Keratinocyte (primary cell): ENCODE measurements at regions not wholly inside any gene's neighbourhood (a gene's known extent, or its start where the extent isn't known, plus 50 kb on each side); places are given as distances from the start of the nearest gene placed in this dataset.

Source experiments
- DNase-seq: peaks from one replicate; pipeline ENCODE4 v3.0.0-alpha.2; 2011; ENCODE audit warnings: low read depth, missing footprints, low spot score
- FAIRE-seq: peaks from 2 replicates; lab custom pipeline; 2011; peaks lifted over from hg19 to GRCh38; lab: Jason Lieb, UNC
- H2AFZ ChIP-seq: 2 replicates; pipeline ENCODE4 v1.6.0; 2012; ENCODE audit warnings: low read length, control low read depth, inconsistent platforms; ENCODE audit not compliant: control insufficient read depth
- H3K27ac ChIP-seq: 2 replicates; pipeline ENCODE4 v1.5.1; 2011; ENCODE audit warnings: low read length; ENCODE audit not compliant: control insufficient read depth, insufficient read depth
- H3K27me3 ChIP-seq: 3 replicates; pipeline ENCODE4 v1.6.0; 2011; ENCODE audit warnings: low read length; ENCODE audit not compliant: control insufficient read depth, insufficient read depth; ENCODE audit errors: extremely low read depth
- H3K36me3 ChIP-seq, 2 experiments: 2 replicates in 1 of 2; 3 replicates in 1 of 2; pipeline ENCODE4 v1.5.1; 2011; ENCODE audit warnings: low read length in 2 of 2, mild to moderate bottlenecking in 1 of 2; ENCODE audit not compliant: control insufficient read depth in 2 of 2, insufficient read depth in 2 of 2; ENCODE audit errors: extremely low read depth in 1 of 2
- H3K4me1 ChIP-seq: 3 replicates; pipeline ENCODE4 v1.5.1; 2011; ENCODE audit warnings: low read length; ENCODE audit not compliant: control insufficient read depth, insufficient read depth; ENCODE audit errors: extremely low read depth
- H3K4me2 ChIP-seq: 3 replicates; pipeline ENCODE4 v1.6.0; 2011; ENCODE audit warnings: low read depth, low read length; ENCODE audit not compliant: control insufficient read depth, insufficient read depth; ENCODE audit errors: extremely low read depth
- H3K4me3 ChIP-seq, 3 experiments: fragments of 200-600 bp in 1 of 3; sonication (generic) in 1 of 3; 2 replicates in 2 of 3; 3 replicates in 1 of 3; pipeline ENCODE4 v1.5.1; 2011 to 2016; ENCODE audit warnings: low read length in 3 of 3, mild to moderate bottlenecking in 3 of 3, control low read depth in 2 of 3, inconsistent platforms in 1 of 3, low read depth in 1 of 3, mixed read lengths in 1 of 3, mixed run types in 1 of 3, moderate library complexity in 1 of 3; ENCODE audit not compliant: control insufficient read depth in 2 of 3, insufficient read depth in 2 of 3; ENCODE audit errors: extremely low read depth in 1 of 3
- H3K79me2 ChIP-seq: 2 replicates; pipeline ENCODE4 v1.6.0; 2012; ENCODE audit warnings: low read length; ENCODE audit not compliant: control insufficient read depth, insufficient read depth
- H3K9ac ChIP-seq: 3 replicates; pipeline ENCODE4 v1.6.0; 2011; ENCODE audit warnings: low read length; ENCODE audit not compliant: control insufficient read depth, insufficient read depth; ENCODE audit errors: extremely low read depth
- H3K9me1 ChIP-seq: 3 replicates; pipeline ENCODE4 v1.6.0; 2011; ENCODE audit warnings: low read length; ENCODE audit not compliant: control insufficient read depth, insufficient read depth; ENCODE audit errors: extremely low read depth
- H3K9me3 ChIP-seq: 2 replicates; pipeline ENCODE4 v1.5.1; 2012; ENCODE audit warnings: low read depth, low read length; ENCODE audit not compliant: control insufficient read depth
- H4K20me1 ChIP-seq: 3 replicates; pipeline ENCODE4 v1.6.0; 2011; ENCODE audit warnings: low read length; ENCODE audit not compliant: control insufficient read depth, insufficient read depth; ENCODE audit errors: extremely low read depth
- EZH2 ChIP-seq: IDR thresholded peaks from one replicate; pipeline ENCODE4 v1.6.1; 2012; ENCODE audit warnings: inconsistent platforms, mild to moderate bottlenecking, low read length, moderate library complexity
- dilution Hi-C: fragments of 300-500 bp; cut with MboI; formaldehyde crosslinking; loops from one replicate; pipeline ENCODE4 v1.7.0; 2020; ENCODE audit warnings: low sequenced_read_pairs; ENCODE audit not compliant: extremely low pct_ligation_motif_present
- TF ChIP-seq, protein P1 (sequence below), 3 experiments: IDR thresholded peaks in 1 of 3; conservative IDR thresholded peaks in 1 of 3; optimal IDR thresholded peaks in 1 of 3; 2 replicates in 2 of 3; 3 replicates in 1 of 3; pipeline versions ENCODE3 to v1.5.1; 2011; ENCODE audit warnings: low read length in 3 of 3, mild to moderate bottlenecking in 3 of 3, moderate library complexity in 2 of 3, control low read depth in 1 of 3, inconsistent platforms in 1 of 3; ENCODE audit not compliant: insufficient read depth in 2 of 3; ENCODE audit errors: extremely low read depth in 1 of 3

DNA sequence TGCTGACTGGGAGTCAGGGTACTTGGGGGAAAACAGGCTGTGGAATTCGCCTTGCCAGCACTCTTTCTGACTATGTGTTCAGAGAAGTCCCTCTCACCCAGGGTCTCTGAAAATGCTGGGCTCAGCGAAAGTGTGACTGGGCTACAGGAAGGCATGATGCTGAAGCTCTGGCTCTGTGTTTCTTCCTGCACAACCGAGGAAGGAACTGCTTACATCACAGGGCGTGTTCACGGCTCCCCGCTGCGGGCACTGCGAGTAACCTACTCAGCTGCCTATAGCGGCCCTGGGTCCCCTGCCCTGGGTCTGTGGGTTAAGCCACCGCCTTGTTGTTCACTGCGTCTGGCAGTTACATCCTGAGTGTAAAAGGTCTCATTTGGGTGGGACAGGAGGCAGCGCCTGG is 222.4 kb upstream of the IRX4 start:
- TF ChIP-seq, protein P1, sequence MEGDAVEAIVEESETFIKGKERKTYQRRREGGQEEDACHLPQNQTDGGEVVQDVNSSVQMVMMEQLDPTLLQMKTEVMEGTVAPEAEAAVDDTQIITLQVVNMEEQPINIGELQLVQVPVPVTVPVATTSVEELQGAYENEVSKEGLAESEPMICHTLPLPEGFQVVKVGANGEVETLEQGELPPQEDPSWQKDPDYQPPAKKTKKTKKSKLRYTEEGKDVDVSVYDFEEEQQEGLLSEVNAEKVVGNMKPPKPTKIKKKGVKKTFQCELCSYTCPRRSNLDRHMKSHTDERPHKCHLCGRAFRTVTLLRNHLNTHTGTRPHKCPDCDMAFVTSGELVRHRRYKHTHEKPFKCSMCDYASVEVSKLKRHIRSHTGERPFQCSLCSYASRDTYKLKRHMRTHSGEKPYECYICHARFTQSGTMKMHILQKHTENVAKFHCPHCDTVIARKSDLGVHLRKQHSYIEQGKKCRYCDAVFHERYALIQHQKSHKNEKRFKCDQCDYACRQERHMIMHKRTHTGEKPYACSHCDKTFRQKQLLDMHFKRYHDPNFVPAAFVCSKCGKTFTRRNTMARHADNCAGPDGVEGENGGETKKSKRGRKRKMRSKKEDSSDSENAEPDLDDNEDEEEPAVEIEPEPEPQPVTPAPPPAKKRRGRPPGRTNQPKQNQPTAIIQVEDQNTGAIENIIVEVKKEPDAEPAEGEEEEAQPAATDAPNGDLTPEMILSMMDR (optimal IDR thresholded peaks at IDR 0.05 in 1 of 3, IDR thresholded peaks at IDR 0.05 in 1 of 3, conservative IDR thresholded peaks at IDR 0.05 in 1 of 3; ENCODE audit: extremely low read depth in 1 of 3, insufficient read depth in 2 of 3, low read length in 3 of 3): no peak
- no peak for TF ChIP-seq EZH2
- no peak for FAIRE-seq
- Histone ChIP-seq H3K4me3 (no peak overlapping the region), H3K79me2 (no peaks in the 10 kb centered on the region), H3K9me3 (no peaks in the 10 kb centered on the region), H3K9me1 (no peaks in the 10 kb centered on the region), H2AFZ (no peak overlapping the region), H3K4me1 (no peaks in the 10 kb centered on the region), H3K36me3 (no peaks in the 10 kb centered on the region), H4K20me1 (no peaks in the 10 kb centered on the region), H3K4me2 (no peak overlapping the region), H3K27ac (no peak overlapping the region), H3K27me3 (no peaks in the 10 kb centered on the region), H3K9ac (no peak overlapping the region)
- dilution Hi-C loops: no loop called here
- no peak for DNase-seq

DNA sequence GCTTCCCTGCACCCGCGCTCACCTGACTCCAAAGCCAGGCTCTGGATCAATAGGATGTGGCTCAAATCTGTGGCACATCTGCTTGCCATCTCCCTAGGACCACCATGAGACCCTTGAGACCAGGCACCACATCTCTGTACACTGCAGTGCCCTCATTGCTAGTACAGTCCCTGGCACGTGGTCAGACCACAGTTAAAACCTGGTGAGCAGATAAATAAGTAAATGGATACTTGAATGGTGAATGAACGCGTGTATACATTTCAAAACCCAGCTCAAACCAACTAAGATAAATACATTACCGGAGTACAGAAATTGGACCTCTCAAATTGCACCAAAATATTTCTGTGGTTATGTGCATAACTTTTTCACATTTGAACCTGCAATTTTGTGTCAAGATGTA is 221.2 kb upstream of the IRX4 start:
- no peak for FAIRE-seq

More for the DNA sequence above, 221.2 kb upstream of the IRX4 start:
- Histone ChIP-seq H3K9me3 (no peaks in the 10 kb centered on the region), H3K27me3 (no peaks in the 10 kb centered on the region), H3K9ac (no peak overlapping the region), H3K4me2 (no peak overlapping the region), H3K4me1 (no peaks in the 10 kb centered on the region), H3K36me3 (no peaks in the 10 kb centered on the region), H3K79me2 (no peaks in the 10 kb centered on the region), H4K20me1 (no peaks in the 10 kb centered on the region), H2AFZ (no peak overlapping the region), H3K27ac (no peak overlapping the region), H3K9me1 (no peaks in the 10 kb centered on the region), H3K4me3 (no peak overlapping the region)
- TF ChIP-seq, protein P1 (optimal IDR thresholded peaks at IDR 0.05 in 1 of 3, IDR thresholded peaks at IDR 0.05 in 1 of 3, conservative IDR thresholded peaks at IDR 0.05 in 1 of 3; ENCODE audit: extremely low read depth in 1 of 3, insufficient read depth in 2 of 3, low read length in 3 of 3): no peak
- no peak for TF ChIP-seq EZH2
- dilution Hi-C loops: no loop called here
- no peak for DNase-seq
